GM19035 (cell line): ENCODE measurements at regions not wholly inside any gene's neighbourhood (a gene's known extent, or its start where the extent isn't known, plus 50 kb on each side); places are given as distances from the start of the nearest gene placed in this dataset.
A peak's percentile ranks its signal among the peaks of the same experiment; 100 is the strongest.

Source experiments
- ATAC-seq: cut with Tn5 transposase; IDR thresholded peaks from one replicate; pipeline ENCODE4 v1.9.1; 2021; ENCODE audit not compliant: unreplicated experiment

DNA sequence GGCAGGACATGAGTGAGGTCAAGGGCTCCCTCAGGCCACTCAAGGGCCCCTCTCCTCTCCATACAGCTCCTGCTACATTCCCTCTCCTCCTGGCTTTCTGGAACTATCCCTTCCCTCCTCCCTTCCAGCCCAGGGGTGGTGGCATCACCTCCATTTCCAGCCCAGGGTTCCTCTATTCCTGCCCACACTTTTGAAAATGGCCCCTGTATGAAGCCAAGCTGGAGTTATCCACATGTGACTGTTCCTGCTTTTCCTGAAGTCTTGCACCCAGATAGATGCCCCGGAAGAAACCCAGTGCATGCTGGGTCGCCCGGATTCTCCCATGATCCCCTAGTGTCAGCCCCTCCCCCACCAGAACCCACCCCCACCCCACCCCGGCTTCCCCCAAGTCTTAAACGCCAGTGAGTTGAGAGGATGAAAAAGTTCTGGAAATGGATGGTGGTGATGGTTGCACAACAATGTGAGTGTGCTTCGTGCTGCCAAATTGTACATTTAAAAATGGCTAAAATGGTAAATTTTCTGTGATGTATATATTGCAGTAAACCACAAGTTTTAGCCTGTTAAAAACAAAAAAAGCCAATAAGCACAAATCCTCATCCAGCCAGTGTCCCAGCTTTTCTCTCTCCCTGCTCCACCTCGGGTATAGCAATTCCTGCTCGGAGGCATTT, 136.9 kb downstream of the SCARB1 start:
- ATAC-seq = no peak

GRCh38 chr12:124725597-124726237, 137.9 kb downstream of the SCARB1 start:
- ATAC-seq = no peak

DNA sequence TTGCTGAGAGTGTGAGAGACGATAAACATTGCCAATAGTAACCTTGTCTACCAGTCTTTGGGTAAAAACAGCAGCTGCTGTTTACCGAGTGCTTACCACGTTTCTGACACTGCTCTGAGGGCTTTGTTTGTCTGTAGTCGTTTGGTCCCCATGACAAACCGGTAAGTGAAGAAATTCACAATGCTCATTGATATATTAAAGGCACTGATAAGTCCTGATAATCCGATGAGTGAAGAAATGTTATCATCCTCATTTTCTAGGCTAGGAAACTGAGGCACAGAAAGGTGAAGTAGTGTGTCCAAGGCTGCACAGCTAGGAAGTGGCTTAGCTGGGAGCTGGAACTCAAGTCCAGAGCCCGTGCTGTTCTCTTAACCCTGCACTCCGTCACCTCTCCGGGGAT, 138.6 kb downstream of the SCARB1 start:
- ATAC-seq = no peak

DNA sequence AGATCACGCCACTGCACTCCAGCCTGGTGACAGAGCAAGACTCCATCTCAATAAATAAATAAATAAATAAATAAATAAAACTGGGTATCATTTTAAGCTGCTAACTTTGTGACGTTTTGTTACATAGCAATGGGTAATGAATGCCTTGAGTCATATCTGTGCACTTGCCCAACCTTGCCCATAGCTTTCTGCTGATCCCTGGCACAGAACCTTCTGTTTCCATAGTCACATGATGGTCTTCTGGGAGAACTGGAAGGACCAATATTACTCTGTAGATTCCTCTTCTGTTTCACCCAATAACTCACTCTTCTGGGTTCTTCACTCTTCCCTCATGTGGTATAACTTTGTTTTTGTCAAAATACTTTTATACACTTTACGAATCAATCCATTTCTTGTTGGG, 140.8 kb downstream of the SCARB1 start:
- ATAC-seq = no peak

- ATAC-seq = no peak
These were observed 142.0 kb downstream of the SCARB1 start for GRCh38 chr12:124721501-124722162.

GRCh38 chr12:124720681-124721500, 142.8 kb downstream of the SCARB1 start:
- ATAC-seq = no peak

DNA sequence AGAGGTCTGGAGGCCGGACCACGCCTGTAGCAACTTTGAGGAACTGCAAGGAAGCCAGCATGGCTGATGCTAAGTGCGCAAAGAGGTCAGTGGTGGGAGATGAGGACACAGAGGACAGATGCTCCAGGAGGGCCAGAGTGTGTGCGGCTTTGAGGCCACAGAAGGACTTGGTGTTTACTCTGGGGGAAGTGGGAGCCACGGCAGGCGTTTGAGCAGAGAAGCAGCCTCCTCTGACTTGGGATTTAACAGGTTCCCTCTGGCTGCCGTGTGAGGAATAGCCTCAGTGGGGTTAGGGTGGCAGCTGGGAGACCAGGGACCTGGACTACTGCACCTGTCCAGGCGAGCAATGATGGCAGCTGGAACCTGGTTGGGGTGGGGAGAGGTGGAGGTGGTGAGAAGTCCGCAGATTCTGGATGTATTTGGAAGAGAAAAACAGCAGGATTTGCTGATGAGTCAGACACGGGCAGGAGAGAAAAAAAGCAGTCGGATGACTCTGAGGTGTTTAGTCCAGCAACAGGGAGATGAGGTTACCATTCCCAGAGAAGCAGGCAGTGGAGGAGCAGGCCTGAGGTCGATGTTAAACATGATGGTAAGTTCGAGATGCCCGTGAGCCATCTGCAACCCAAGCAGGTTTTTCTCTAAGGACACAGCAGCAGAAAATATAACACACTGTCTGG, 143.5 kb downstream of the SCARB1 start:
- ATAC-seq = no peak

- ATAC-seq = no peak
These were observed 144.4 kb downstream of the SCARB1 start for GRCh38 chr12:124719231-124719630.

- ATAC-seq = no peak
These were observed 145.2 kb downstream of the SCARB1 start for GRCh38 chr12:124718458-124718857.

- ATAC-seq = no peak
These were observed 145.6 kb downstream of the SCARB1 start for GRCh38 chr12:124718036-124718435.

DNA sequence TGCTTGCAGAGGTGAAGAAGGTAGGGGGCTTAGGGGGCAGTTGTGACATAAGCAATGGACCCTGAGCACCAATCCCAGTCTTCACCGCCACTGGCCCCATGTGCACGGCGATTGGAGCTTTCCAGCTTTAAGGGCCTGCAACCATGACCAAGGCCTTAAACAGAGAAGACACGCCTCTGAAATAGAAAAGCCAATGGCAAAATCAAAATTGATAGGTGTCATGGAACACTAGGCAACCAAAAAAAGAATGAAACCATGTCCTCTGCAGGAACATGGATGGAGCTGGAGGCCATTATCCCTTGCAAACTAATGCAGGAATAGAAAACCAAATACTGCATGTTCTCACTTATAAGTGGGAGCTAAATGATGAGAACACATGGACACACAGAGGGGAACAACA, 146.3 kb downstream of the SCARB1 start:
- ATAC-seq = no peak

GRCh38 chr12:124716208-124717130, 147.2 kb downstream of the SCARB1 start:
- no peak for ATAC-seq

DNA sequence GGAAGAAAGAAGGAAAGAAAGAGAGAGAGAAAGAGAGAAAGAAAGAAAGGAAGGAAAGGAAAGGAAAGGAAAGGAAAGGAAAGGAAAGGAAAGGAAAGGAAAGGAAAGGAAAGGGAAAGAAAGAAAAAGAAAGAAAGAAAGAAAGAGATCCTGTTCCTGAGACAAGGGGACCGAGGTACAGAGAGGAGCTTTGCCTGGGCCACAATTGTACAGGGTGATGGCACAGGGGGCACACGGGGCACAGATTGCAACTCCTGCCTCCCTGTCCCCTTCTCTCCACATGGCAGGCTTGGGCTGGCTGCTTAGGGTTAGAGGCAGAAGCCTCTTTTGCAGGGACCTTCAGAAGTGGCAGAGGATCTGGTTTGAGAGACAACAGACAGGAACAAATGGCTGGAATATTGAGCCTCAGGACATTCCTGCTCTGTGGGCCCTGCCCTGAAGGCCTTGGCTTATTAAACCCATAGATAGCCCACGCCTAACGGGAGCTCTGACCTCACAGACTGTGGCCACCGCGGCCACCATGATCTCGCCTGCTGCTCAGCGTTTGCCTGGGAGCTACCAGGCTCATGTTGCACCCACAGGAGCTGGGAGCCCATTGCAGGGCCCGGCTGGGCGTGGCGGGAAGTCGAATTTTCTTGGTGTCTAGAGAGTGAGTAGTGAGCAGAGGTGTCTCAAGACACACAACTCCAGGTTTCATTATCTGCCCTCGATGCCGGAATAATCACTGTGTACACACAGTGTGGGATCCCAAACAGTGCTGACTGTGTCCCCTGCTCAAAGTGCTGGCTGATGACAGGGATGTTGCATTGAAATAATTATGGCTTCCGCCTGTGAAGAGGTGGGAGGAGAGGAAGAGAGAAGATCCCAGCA, 147.9 kb upstream of the NCOR2 start:
- no peak for ATAC-seq

GRCh38 chr12:124713436-124714082, 146.1 kb upstream of the NCOR2 start:
- ATAC-seq = peak; percentile 76

DNA sequence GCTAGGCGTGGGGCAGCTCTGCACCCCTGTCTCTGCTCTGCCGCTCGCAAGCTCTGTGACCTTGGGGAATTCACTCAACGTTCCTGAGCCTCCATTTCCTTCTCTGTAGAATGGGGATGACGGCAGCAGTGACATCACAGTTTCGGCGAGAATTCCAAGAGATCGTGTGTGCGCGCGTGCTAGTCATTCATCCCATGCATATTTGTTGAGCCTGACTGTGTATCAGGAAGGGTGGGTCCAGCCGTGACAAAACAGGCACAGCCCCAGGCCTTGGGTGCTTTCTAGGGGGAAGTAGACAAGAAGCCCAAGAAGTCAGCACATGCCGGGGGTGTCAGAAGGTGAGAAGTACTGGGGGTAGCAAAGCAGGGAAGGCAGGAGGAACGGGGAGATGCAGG, 145.6 kb upstream of the NCOR2 start:
- ATAC-seq = peak; percentile 22

GRCh38 chr12:124711344-124711743, 143.9 kb upstream of the NCOR2 start:
- ATAC-seq = no peak

DNA sequence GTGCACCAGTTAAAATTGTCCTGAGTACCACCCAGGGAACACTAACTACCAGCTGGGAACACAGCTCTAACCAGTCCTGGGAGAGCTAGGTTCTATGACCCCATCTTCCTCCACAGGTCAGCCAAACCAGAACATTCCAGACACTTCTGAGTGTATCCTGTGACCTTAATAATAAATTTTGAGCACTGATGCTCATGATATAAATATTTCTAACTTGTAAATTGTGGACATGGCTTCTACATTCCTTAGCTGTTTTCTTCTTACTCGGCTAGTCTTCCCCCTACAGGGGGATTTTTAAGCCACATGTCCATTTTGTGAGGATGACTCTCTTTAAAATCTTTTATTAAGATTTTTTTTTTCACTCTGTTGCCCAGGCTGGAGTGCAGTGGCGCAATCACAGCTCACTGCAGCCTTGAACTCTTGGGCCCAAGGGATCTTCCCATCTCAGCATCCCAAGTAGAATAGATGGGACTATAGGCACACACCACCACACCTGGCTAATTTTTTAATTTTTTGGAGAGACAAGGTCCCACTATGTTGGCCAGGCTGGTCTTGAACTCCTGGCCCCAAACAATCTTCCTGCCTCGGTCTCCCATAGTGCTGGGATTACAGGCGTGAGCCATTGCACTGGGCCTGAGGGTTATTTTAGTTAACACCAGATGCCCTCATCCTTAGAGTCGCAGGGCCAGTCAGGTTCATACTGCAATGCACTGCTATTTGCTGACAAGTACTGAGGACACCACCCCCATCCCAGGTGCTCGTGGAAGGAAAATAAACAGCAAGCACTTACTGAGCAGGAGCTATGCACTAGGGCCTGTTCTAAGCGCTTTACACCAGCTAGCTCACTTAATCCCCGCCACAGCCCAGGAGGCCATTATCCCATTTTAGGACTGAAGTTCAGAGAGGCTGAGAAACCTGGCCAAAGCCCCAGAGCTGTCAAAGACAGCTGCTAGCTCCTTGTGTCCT, 142.6 kb upstream of the NCOR2 start:
- ATAC-seq = no peak
